Activated T-helper 2 cell treated with anti-CD3 and anti-CD28 coated beads, Interferon-gamma antibody, Interleukin-2, Interleukin-4, amounts not matched to agents 10 μg/mL and 5 μg/mL and 100 μg/mL, durations not matched to agents 14 hours and 24 hours and 36 hours (primary cell): ENCODE measurements at regions not wholly inside any gene's neighbourhood (a gene's known extent, or its start where the extent isn't known, plus 50 kb on each side); places are given as distances from the start of the nearest gene placed in this dataset.

Experiments used
- DNase-seq: peaks from one replicate; pipeline ENCODE4 v3.0.0; 2021; ENCODE audit warnings: low spot score
- H3K27ac Mint-ChIP-seq: one replicate; pipeline ENCODE4 v1.8.0; 2021; ENCODE audit warnings: mixed read lengths
- H3K27me3 Mint-ChIP-seq: one replicate; pipeline ENCODE4 v1.8.0; 2021; ENCODE audit warnings: low read depth, mixed read lengths
- H3K36me3 Mint-ChIP-seq: one replicate; pipeline ENCODE4 v1.8.0; 2021; ENCODE audit warnings: low read depth, mixed read lengths
- H3K4me1 Mint-ChIP-seq: one replicate; pipeline ENCODE4 v1.8.0; 2021; ENCODE audit warnings: low read depth, mixed read lengths
- H3K4me3 Mint-ChIP-seq: one replicate; pipeline ENCODE4 v1.8.0; 2021; ENCODE audit warnings: low read depth, mild to moderate bottlenecking, moderate library complexity, mixed read lengths
- H3K9me3 Mint-ChIP-seq: one replicate; pipeline ENCODE4 v1.8.0; 2021; ENCODE audit warnings: mixed read lengths
- intact Hi-C: fragments of 100-400 bp; cut with micrococcal nuclease; formaldehyde crosslinking; loops from one replicate; pipeline ENCODE4 v1.15.1; 2023

- intact Hi-C loops: no loop called here
- Mint-ChIP-seq H3K4me1 (no peaks in the 10 kb centered on the region), H3K4me3 (no peak overlapping the region), H3K27me3 (no peaks in the 10 kb centered on the region), H3K36me3 (no peaks in the 10 kb centered on the region), H3K27ac (no peak overlapping the region), H3K9me3 (no peaks in the 10 kb centered on the region)
- no peak for DNase-seq
Observed at GRCh38 chr11:100574894-100575769, 112.0 kb upstream of the ARHGAP42 start.

GRCh38 chr11:100575860-100576717 lies 111.0 kb upstream of the ARHGAP42 start:
- H3K27me3 Mint-ChIP-seq: no peaks in the 10 kb centered on the region
- H3K4me1 Mint-ChIP-seq: no peaks in the 10 kb centered on the region
- intact Hi-C loops: loop anchor here (1.0 to 2.0 kb wide), 2 partner anchors 279 to 354 kb away; no protein-coding TSS in a partner anchor
- H3K27ac Mint-ChIP-seq: no peak overlapping the region
- no peak for DNase-seq
- no peak overlapping the region for H3K4me3 Mint-ChIP-seq
- no peaks in the 10 kb centered on the region for H3K9me3 Mint-ChIP-seq
- H3K36me3 Mint-ChIP-seq: no peaks in the 10 kb centered on the region

GRCh38 chr11:100576718-100577021 lies 110.4 kb upstream of the ARHGAP42 start:
- intact Hi-C loops: loop anchor here (1.0 to 2.0 kb wide), 2 partner anchors 278 to 354 kb away; no protein-coding TSS in a partner anchor
- Mint-ChIP-seq H3K9me3 (no peaks in the 10 kb centered on the region), H3K4me1 (no peaks in the 10 kb centered on the region), H3K36me3 (no peaks in the 10 kb centered on the region), H3K27me3 (no peaks in the 10 kb centered on the region), H3K4me3 (no peak overlapping the region), H3K27ac (no peak overlapping the region)
- no peak for DNase-seq

DNA sequence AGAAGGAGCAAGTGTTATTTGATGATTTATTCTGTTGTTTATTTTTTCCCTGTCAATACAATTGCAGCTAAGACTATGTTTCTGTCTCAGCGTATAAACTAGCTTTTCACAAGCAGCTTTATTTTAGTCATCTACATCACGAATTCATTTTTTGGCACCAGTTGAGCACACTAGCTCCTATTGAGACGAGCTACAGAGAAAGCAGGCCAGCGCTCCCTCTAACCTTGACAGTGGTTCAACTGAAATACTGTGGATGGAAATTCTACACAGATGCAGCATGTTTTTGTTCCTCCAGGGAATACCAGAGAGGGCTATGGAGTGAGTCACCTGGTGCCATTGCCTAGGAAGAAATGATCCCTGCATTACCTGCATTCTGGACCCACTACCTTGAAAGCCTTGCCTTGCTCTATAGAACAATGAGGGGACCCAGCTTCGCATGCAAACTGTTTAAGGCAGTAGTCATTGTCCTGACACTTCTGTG lies 108.2 kb upstream of the ARHGAP42 start:
- Mint-ChIP-seq H3K27ac (no peak overlapping the region), H3K36me3 (no peaks in the 10 kb centered on the region), H3K27me3 (no peaks in the 10 kb centered on the region), H3K4me3 (no peak overlapping the region), H3K9me3 (no peaks in the 10 kb centered on the region), H3K4me1 (no peaks in the 10 kb centered on the region)
- no peak for DNase-seq
- intact Hi-C loops: no loop called here

DNA sequence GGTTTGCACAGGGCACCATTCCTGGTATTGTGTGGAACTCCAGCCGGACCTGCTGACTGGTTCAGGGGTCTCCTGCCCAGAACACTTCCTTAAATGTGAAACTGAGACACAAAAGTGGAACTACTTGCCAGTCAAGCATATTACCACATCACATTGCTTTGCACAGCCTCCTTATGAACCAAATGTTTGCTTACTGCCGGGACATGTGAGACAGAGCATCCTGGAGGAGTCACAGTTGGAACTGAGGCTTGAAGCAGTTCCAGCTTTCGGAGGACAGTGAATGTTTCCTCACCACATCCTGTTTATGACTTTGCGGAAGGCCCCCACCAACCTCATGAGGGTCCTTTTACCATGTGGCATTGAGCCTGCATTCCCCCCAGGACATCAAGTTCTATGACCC lies 105.8 kb upstream of the ARHGAP42 start:
- no peaks in the 10 kb centered on the region for H3K27me3 Mint-ChIP-seq
- no peak overlapping the region for H3K27ac Mint-ChIP-seq
- DNase-seq: no peak
- H3K4me1 Mint-ChIP-seq: no peaks in the 10 kb centered on the region
- no peaks in the 10 kb centered on the region for H3K9me3 Mint-ChIP-seq
- H3K36me3 Mint-ChIP-seq: no peaks in the 10 kb centered on the region
- H3K4me3 Mint-ChIP-seq: no peak overlapping the region
- intact Hi-C loops: no loop called here

DNA sequence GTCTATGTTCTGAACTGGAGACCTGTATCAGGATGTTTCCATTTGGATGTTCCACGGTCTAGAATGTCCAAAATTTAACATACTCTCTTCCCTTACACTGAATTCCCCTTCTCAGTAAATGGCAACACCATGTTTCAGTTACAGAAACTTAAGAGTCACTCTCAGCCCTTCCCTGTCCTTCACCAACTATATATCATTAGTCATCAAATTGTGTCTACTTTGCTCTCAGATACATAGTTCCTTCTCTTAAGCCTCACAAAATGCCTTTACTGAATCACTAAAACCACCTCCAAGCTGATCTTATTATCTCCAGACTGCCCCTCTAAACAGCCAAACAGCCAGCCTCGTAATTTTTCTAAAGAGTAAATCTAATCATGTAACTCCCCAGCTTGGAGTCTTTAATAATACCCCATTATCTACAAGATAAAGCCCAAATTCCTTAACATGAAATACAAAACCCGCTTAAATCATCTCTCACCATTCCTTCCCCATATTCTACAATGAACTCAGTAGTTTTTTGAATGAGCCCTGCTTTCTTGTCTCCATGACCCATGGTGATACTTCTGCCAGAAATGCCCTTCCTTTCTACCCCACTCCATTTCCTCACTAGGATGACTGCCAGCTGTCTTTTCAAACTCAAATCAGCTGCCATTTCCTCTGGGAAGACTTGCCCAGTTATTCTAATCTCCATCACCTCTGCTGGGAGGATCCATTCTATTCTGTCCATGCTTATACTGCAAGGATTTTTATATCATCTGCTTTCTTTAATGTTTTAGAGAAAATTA lies 102.7 kb upstream of the ARHGAP42 start:
- no peaks in the 10 kb centered on the region for H3K36me3 Mint-ChIP-seq
- H3K27ac Mint-ChIP-seq: no peak overlapping the region
- no peak overlapping the region for H3K4me3 Mint-ChIP-seq
- H3K27me3 Mint-ChIP-seq: no peaks in the 10 kb centered on the region
- no peaks in the 10 kb centered on the region for H3K4me1 Mint-ChIP-seq
- intact Hi-C loops: no loop called here
- H3K9me3 Mint-ChIP-seq: no peaks in the 10 kb centered on the region
- DNase-seq: no peak

DNA sequence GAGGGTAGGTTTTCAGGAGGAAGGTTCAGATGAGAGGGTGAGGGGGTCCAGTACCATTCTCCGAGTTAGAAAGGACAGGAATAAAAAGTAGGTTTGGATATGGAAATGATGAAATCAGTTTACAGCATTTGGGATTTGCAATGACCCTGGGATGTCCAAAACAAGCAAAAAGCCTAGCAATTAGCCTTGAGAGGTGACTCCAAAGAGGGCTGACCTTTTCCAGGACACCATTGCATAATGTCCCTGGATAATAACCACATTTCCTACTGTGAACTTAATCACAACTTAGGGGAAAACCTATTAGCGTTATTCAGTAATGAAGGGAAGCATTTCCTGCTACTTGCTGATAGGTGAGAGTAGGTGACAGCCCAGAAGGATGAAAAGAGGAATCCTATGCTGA lies 101.4 kb upstream of the ARHGAP42 start:
- Mint-ChIP-seq H3K4me3 (no peak overlapping the region), H3K36me3 (no peaks in the 10 kb centered on the region), H3K4me1 (no peaks in the 10 kb centered on the region), H3K27ac (no peak overlapping the region), H3K9me3 (no peaks in the 10 kb centered on the region), H3K27me3 (no peaks in the 10 kb centered on the region)
- DNase-seq: no peak
- intact Hi-C loops: no loop called here

DNA sequence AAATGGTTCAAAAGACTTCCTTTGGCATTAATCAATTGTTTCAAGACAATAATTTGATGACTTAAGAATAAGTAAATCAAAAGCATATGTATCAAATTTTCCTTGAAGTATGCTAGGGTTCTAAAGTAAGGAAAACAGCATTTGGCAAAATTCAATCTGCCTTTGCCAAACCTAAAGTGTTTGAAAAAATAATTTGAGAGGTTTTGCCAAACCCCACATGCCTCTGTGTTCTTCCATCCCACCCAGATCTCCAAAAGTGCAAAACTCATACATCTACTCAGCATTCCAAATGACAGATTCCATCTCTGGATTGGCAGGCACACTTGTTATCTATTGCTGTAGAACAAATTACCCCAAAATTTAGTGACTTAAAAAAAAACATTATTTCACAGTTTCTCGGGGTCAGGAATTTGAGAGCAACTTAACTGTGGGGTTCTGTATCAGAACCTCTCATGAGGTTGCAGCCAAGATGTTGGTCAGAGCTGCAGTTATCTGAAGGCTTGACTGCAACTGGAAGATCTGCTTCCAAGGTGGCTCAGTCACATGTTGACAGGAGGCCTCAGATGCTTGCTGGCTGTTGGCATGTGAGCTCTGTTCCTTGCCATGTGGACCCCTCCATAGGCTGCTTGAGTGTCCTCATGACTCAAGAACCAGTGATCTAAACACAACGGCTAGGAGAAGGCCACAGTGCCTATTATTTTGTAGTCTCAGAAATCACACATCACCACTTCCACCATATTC lies 100.6 kb upstream of the ARHGAP42 start:
- Mint-ChIP-seq H3K9me3 (no peaks in the 10 kb centered on the region), H3K36me3 (no peaks in the 10 kb centered on the region), H3K27ac (no peak overlapping the region), H3K27me3 (no peaks in the 10 kb centered on the region), H3K4me3 (no peak overlapping the region), H3K4me1 (no peaks in the 10 kb centered on the region)
- intact Hi-C loops: no loop called here
- no peak for DNase-seq

- H3K36me3 Mint-ChIP-seq: no peaks in the 10 kb centered on the region
- no peak overlapping the region for H3K27ac Mint-ChIP-seq
- no peak for DNase-seq
- no peaks in the 10 kb centered on the region for H3K4me1 Mint-ChIP-seq
- H3K4me3 Mint-ChIP-seq: no peak overlapping the region
- H3K27me3 Mint-ChIP-seq: no peaks in the 10 kb centered on the region
- intact Hi-C loops: no loop called here
- H3K9me3 Mint-ChIP-seq: peaks cover 3% of the 10 kb centered on the region
Observed at GRCh38 chr11:100592619-100593260, 94.3 kb upstream of the ARHGAP42 start.

- no peaks in the 10 kb centered on the region for H3K36me3 Mint-ChIP-seq
- no peak for DNase-seq
- H3K4me3 Mint-ChIP-seq: no peak overlapping the region
- peaks cover 5% of the 10 kb centered on the region for H3K9me3 Mint-ChIP-seq
- H3K27ac Mint-ChIP-seq: no peak overlapping the region
- no peaks in the 10 kb centered on the region for H3K27me3 Mint-ChIP-seq
- H3K4me1 Mint-ChIP-seq: no peaks in the 10 kb centered on the region
- intact Hi-C loops: no loop called here
Observed at GRCh38 chr11:100593291-100593690, 93.8 kb upstream of the ARHGAP42 start.

GRCh38 chr11:100594320-100594719 lies 92.8 kb upstream of the ARHGAP42 start:
- no peaks in the 10 kb centered on the region for H3K4me1 Mint-ChIP-seq
- H3K36me3 Mint-ChIP-seq: no peaks in the 10 kb centered on the region
- H3K27ac Mint-ChIP-seq: no peak overlapping the region
- no peak overlapping the region for H3K4me3 Mint-ChIP-seq
- DNase-seq: no peak
- peaks cover 5% of the 10 kb centered on the region for H3K9me3 Mint-ChIP-seq
- intact Hi-C loops: no loop called here
- no peaks in the 10 kb centered on the region for H3K27me3 Mint-ChIP-seq

DNA sequence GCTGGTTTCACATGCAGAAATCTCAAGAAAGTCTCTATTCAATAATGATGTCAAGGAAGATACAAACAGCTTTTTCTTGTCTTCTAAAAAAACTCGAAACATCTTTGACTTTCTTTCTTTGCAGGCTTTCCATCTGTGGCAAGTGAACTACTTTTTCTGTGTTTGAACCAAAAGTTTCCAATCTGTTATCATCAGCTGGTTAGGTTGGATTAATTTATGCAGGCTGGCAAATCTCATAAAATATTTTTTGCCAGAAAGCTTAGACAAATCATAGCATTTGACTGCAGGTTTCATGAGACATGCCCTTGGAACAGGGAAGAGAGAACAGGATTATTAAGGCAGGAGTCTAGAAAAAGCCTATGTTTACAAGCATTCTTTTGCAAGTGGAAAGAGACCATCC lies 86.1 kb upstream of the ARHGAP42 start:
- intact Hi-C loops: no loop called here
- DNase-seq: no peak
- H3K27ac Mint-ChIP-seq: no peak overlapping the region
- H3K4me3 Mint-ChIP-seq: no peak overlapping the region
- H3K27me3 Mint-ChIP-seq: no peaks in the 10 kb centered on the region
- H3K4me1 Mint-ChIP-seq: no peaks in the 10 kb centered on the region
- H3K9me3 Mint-ChIP-seq: peaks cover 15% of the 10 kb centered on the region
- no peaks in the 10 kb centered on the region for H3K36me3 Mint-ChIP-seq
